ENCODE measurements at regions not wholly inside any gene's neighbourhood (a gene's known extent, or its start where the extent isn't known, plus 50 kb on each side); places are given as distances from the start of the nearest gene placed in this dataset.

DNA sequence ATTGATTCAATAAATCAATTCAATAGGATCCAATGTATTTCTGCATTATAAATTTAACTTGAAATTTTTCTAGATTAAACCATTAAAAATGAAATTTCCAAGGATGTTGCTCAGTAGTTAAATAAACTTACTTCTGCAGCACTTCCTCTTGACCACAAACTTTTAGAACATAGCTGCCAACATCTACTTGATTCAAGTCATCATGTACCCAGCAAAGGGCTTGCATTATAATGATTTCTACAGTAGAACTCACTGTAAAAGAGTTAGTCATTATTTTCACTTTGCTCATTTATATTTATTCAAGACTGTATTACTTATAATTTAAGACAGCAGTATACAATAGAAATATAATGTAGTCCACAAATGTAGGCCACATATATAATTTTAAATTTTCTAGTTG, 59.2 kb downstream of the PIK3C2A start:
- no peaks in the 10 kb centered on the region for H4K20me1 ChIP-seq (ENCODE audit: insufficient read depth, low read length)
- no peak overlapping the region for H3K4me2 ChIP-seq (ENCODE audit: low read length)
- no peaks in the 10 kb centered on the region for H3K9me3 ChIP-seq (ENCODE audit: low read length)
- H3K9me2 ChIP-seq (ENCODE audit: low read depth, low read length) = no peaks in the 10 kb centered on the region
- H2AFZ ChIP-seq (ENCODE audit: low read length) = no peak overlapping the region
- H3K79me2 ChIP-seq (ENCODE audit: insufficient read depth, low read length) = 0 out of 2 replicates have a peak, but pooled peaks cover 5% of the 10 kb centered on the region
- H3K4me1 ChIP-seq (ENCODE audit: insufficient read depth, low read length, severe bottlenecking) = no peaks in the 10 kb centered on the region
- H3K36me3 ChIP-seq (ENCODE audit: insufficient read depth, low read length) = peaks cover 52% of the 10 kb centered on the region
- no peak overlapping the region for H3K27ac ChIP-seq (ENCODE audit: low read depth, low read length, poor library complexity, severe bottlenecking)
- no peaks in the 10 kb centered on the region for H3K27me3 ChIP-seq (ENCODE audit: insufficient read depth, low read length)
- no peak overlapping the region for H3K9ac ChIP-seq (ENCODE audit: low read length)
- H3F3A ChIP-seq (ENCODE audit: insufficient read depth, low read length) = no peaks in the 10 kb centered on the region
- no peak overlapping the region for H3K4me3 ChIP-seq (ENCODE audit: low read depth, low read length, poor library complexity, severe bottlenecking)
- TF ChIP-seq CTCF (IDR thresholded peaks at IDR 0.05; ENCODE audit: low read length) = no peak
- TF ChIP-seq EZH2 (IDR thresholded peaks at IDR 0.05; ENCODE audit: borderline replicate concordance, low read length) = no peak

DNA sequence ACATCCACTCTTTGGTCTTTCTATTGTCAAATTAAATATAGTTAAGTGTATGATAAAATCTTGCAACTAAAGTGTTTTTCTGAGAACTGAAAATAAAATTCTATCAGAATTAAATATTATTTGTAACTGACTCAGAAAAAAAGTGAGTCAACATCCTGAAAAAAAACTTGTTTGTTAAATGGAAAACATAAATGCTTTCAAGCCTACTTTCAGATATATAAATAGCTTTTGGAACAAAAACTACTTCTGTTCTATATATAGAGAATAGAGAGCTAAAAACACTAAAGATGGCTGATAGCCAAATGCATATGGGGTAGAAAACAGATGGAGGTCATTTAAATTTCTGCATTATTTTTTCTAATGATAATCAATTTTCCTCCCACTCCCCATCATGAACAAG, 61.8 kb downstream of the PIK3C2A start:
- peaks cover 53% of the 10 kb centered on the region for H3K36me3 ChIP-seq (ENCODE audit: insufficient read depth, low read length)
- H3K9me3 ChIP-seq (ENCODE audit: low read length) = no peaks in the 10 kb centered on the region
- H3K4me2 ChIP-seq (ENCODE audit: low read length) = no peak overlapping the region
- TF ChIP-seq EZH2 (IDR thresholded peaks at IDR 0.05; ENCODE audit: borderline replicate concordance, low read length) = no peak
- no peak for TF ChIP-seq CTCF (IDR thresholded peaks at IDR 0.05; ENCODE audit: low read length)
- H3F3A ChIP-seq (ENCODE audit: insufficient read depth, low read length) = no peaks in the 10 kb centered on the region
- no peaks in the 10 kb centered on the region for H3K79me2 ChIP-seq (ENCODE audit: insufficient read depth, low read length)
- H3K27me3 ChIP-seq (ENCODE audit: insufficient read depth, low read length) = no peaks in the 10 kb centered on the region
- no peak overlapping the region for H3K27ac ChIP-seq (ENCODE audit: low read depth, low read length, poor library complexity, severe bottlenecking)
- H3K4me1 ChIP-seq (ENCODE audit: insufficient read depth, low read length, severe bottlenecking) = no peaks in the 10 kb centered on the region
- no peaks in the 10 kb centered on the region for H4K20me1 ChIP-seq (ENCODE audit: insufficient read depth, low read length)
- H2AFZ ChIP-seq (ENCODE audit: low read length) = no peak overlapping the region
- H3K9me2 ChIP-seq (ENCODE audit: low read depth, low read length) = no peaks in the 10 kb centered on the region
- no peak overlapping the region for H3K9ac ChIP-seq (ENCODE audit: low read length)
- no peak overlapping the region for H3K4me3 ChIP-seq (ENCODE audit: low read depth, low read length, poor library complexity, severe bottlenecking)

- Histone ChIP-seq H3K9me3 (ENCODE audit: low read length) (no peaks in the 10 kb centered on the region), H4K20me1 (ENCODE audit: insufficient read depth, low read length) (no peaks in the 10 kb centered on the region), H3K9me2 (ENCODE audit: low read depth, low read length) (no peaks in the 10 kb centered on the region), H3K27ac (ENCODE audit: low read depth, low read length, poor library complexity, severe bottlenecking) (no peak overlapping the region), H2AFZ (ENCODE audit: low read length) (no peak overlapping the region), H3K4me2 (ENCODE audit: low read length) (no peak overlapping the region), H3K4me1 (ENCODE audit: insufficient read depth, low read length, severe bottlenecking) (no peaks in the 10 kb centered on the region), H3K79me2 (ENCODE audit: insufficient read depth, low read length) (no peaks in the 10 kb centered on the region; the same call in 1 of the 2 replicates), H3F3A (ENCODE audit: insufficient read depth, low read length) (no peaks in the 10 kb centered on the region), H3K9ac (ENCODE audit: low read length) (no peak overlapping the region), H3K27me3 (ENCODE audit: insufficient read depth, low read length) (no peaks in the 10 kb centered on the region), H3K36me3 (ENCODE audit: insufficient read depth, low read length) (peaks cover 57% of the 10 kb centered on the region), H3K4me3 (ENCODE audit: low read depth, low read length, poor library complexity, severe bottlenecking) (no peak overlapping the region)
- TF ChIP-seq EZH2 (IDR thresholded peaks at IDR 0.05; ENCODE audit: borderline replicate concordance, low read length) (no peak), CTCF (IDR thresholded peaks at IDR 0.05; ENCODE audit: low read length) (no peak)
Measured at GRCh38 chr11:17142450-17142849, 65.0 kb upstream of the RPS13 start.

Data from OCI-LY1 (cell line).